Neural progenitor cell (in vitro differentiated cells): ENCODE measurements at regions not wholly inside any gene's neighbourhood (a gene's known extent, or its start where the extent isn't known, plus 50 kb on each side); places are given as distances from the start of the nearest gene placed in this dataset.

Experiments used
- DNase-seq: peaks from one replicate; pipeline ENCODE4 v3.0.0-alpha.2; 2016; ENCODE audit warnings: low spot score
- H2AFZ ChIP-seq: fragments of 200-600 bp; sonication (generic); replicated peaks from 2 replicates; pipeline ENCODE4 v1.6.1; 2016; ENCODE audit warnings: antibody characterized with exemption
- H3F3A ChIP-seq: fragments of 200-600 bp; sonication (generic); 2 replicates; pipeline ENCODE4 v1.6.1; 2016; ENCODE audit warnings: antibody characterized with exemption, low read depth
- H3K27ac ChIP-seq: fragments of 200-600 bp; sonication (generic); 2 replicates; pipeline ENCODE4 v1.5.1; 2016; ENCODE audit warnings: mild to moderate bottlenecking
- H3K27me3 ChIP-seq: fragments of 200-600 bp; sonication (generic); 2 replicates; pipeline ENCODE4 v1.6.1; 2016; ENCODE audit warnings: mild to moderate bottlenecking, moderate library complexity
- H3K36me3 ChIP-seq: fragments of 200-600 bp; sonication (generic); 2 replicates; pipeline ENCODE4 v1.5.1; 2016
- H3K4me1 ChIP-seq: fragments of 200-600 bp; sonication (generic); 2 replicates; pipeline ENCODE4 v1.6.1; 2016; ENCODE audit warnings: mixed run types
- H3K4me2 ChIP-seq: fragments of 200-600 bp; sonication (generic); 2 replicates; pipeline ENCODE4 v1.6.1; 2016
- H3K4me3 ChIP-seq: fragments of 200-600 bp; sonication (generic); 2 replicates; pipeline ENCODE4 v1.5.1; 2016
- H3K79me2 ChIP-seq: fragments of 200-600 bp; sonication (generic); 2 replicates; pipeline ENCODE4 v1.6.1; 2016; ENCODE audit warnings: low read depth
- H3K9ac ChIP-seq: fragments of 200-600 bp; sonication (generic); 2 replicates; pipeline ENCODE4 v1.6.1; 2016
- H3K9me3 ChIP-seq: fragments of 200-600 bp; sonication (generic); 2 replicates; pipeline ENCODE4 v1.5.1; 2016; ENCODE audit warnings: low read depth
- H4K20me1 ChIP-seq: fragments of 200-600 bp; sonication (generic); 2 replicates; pipeline ENCODE4 v1.6.1; 2016; ENCODE audit warnings: low read depth
- H3K27ac Mint-ChIP-seq: 3 replicates; pipeline ENCODE4 v1.8.0; 2021; ENCODE audit warnings: mixed read lengths
- H3K27me3 Mint-ChIP-seq: 2 replicates; pipeline ENCODE4 v1.8.0; 2022; ENCODE audit warnings: low read depth, mild to moderate bottlenecking, inconsistent platforms, moderate library complexity, mixed read lengths; ENCODE audit not compliant: insufficient read depth
- H3K36me3 Mint-ChIP-seq: 3 replicates; pipeline ENCODE4 v1.8.0; 2021; ENCODE audit warnings: mixed read lengths
- H3K4me1 Mint-ChIP-seq: 3 replicates; pipeline ENCODE4 v1.8.0; 2021; ENCODE audit warnings: mixed read lengths
- H3K4me3 Mint-ChIP-seq: 3 replicates; pipeline ENCODE4 v1.8.0; 2021; ENCODE audit warnings: mild to moderate bottlenecking, moderate library complexity, mixed read lengths
- H3K9me3 Mint-ChIP-seq: 3 replicates; pipeline ENCODE4 v1.8.0; 2020; ENCODE audit warnings: mixed read lengths
- EZH2 ChIP-seq: fragments of 200-600 bp; sonication (generic); IDR thresholded peaks from 2 replicates; pipeline ENCODE4 v1.6.1; 2017; ENCODE audit warnings: antibody characterized with exemption, mild to moderate bottlenecking, moderate library complexity
- EZH2phosphoT487 ChIP-seq: fragments of 200-600 bp; sonication (generic); IDR thresholded peaks from 2 replicates; pipeline ENCODE4 v1.6.1; 2017; ENCODE audit warnings: antibody characterized with exemption
- TF ChIP-seq, protein P1 (sequence below): fragments of 200-600 bp; sonication (generic); IDR thresholded peaks from 2 replicates; pipeline ENCODE4 v1.5.1; 2017; ENCODE audit warnings: antibody characterized with exemption, mild to moderate bottlenecking

DNA sequence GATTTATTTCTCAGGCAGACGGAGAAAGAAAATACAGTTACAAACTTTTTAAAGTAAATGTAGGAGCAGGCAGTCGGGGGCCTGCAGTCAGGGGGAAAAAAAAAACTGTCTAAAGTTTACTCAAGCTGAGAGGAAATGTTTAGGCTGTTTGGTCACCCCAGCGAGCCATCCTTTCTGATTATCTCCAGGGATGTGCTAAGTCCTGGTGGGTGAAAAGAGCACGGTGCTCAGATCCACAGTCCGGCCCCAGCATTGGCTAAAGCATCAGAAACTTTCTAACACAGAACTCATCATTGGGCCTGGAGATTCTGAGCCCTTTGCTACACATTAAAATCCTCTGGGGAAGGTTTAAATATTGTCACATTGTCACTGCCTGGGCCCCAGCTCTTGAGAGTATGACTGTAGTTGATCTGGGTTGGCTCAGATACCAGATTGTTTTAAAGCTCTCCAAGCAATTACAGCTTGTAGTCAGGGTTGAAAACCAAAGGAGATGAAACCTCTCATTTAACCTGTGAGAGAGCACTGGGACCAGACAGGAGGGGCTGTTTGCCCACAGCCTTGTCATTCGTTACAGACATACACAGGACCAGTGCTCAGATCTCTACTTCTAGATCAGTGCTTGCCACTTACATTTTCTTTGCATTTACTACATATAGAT lies 131.1 kb upstream of the HTR2A start:
- no peaks in the 10 kb centered on the region for H3K27me3 Mint-ChIP-seq
- peaks cover 7% of the 10 kb centered on the region for H3K4me1 Mint-ChIP-seq
- Histone ChIP-seq H3K36me3 (no peaks in the 10 kb centered on the region), H3K4me1 (peaks cover 18% of the 10 kb centered on the region), H3K79me2 (no peaks in the 10 kb centered on the region), H3K27ac (no peak overlapping the region), H3K4me3 (no peak overlapping the region), H3K9me3 (no peaks in the 10 kb centered on the region), H3K27me3 (no peaks in the 10 kb centered on the region), H2AFZ (peak overlapping the region; percentile 48), H3K4me2 (no peak overlapping the region), H3K9ac (no peak overlapping the region), H3F3A (no peaks in the 10 kb centered on the region), H4K20me1 (no peaks in the 10 kb centered on the region)
- peak; percentile 7 for DNase-seq
- TF ChIP-seq, protein P1, sequence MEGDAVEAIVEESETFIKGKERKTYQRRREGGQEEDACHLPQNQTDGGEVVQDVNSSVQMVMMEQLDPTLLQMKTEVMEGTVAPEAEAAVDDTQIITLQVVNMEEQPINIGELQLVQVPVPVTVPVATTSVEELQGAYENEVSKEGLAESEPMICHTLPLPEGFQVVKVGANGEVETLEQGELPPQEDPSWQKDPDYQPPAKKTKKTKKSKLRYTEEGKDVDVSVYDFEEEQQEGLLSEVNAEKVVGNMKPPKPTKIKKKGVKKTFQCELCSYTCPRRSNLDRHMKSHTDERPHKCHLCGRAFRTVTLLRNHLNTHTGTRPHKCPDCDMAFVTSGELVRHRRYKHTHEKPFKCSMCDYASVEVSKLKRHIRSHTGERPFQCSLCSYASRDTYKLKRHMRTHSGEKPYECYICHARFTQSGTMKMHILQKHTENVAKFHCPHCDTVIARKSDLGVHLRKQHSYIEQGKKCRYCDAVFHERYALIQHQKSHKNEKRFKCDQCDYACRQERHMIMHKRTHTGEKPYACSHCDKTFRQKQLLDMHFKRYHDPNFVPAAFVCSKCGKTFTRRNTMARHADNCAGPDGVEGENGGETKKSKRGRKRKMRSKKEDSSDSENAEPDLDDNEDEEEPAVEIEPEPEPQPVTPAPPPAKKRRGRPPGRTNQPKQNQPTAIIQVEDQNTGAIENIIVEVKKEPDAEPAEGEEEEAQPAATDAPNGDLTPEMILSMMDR: no peak
- TF ChIP-seq EZH2 (no peak), EZH2phosphoT487 (no peak)
- no peak overlapping the region for H3K4me3 Mint-ChIP-seq
- no peaks in the 10 kb centered on the region for H3K9me3 Mint-ChIP-seq
- no peaks in the 10 kb centered on the region for H3K36me3 Mint-ChIP-seq
- no peak overlapping the region for H3K27ac Mint-ChIP-seq

DNA sequence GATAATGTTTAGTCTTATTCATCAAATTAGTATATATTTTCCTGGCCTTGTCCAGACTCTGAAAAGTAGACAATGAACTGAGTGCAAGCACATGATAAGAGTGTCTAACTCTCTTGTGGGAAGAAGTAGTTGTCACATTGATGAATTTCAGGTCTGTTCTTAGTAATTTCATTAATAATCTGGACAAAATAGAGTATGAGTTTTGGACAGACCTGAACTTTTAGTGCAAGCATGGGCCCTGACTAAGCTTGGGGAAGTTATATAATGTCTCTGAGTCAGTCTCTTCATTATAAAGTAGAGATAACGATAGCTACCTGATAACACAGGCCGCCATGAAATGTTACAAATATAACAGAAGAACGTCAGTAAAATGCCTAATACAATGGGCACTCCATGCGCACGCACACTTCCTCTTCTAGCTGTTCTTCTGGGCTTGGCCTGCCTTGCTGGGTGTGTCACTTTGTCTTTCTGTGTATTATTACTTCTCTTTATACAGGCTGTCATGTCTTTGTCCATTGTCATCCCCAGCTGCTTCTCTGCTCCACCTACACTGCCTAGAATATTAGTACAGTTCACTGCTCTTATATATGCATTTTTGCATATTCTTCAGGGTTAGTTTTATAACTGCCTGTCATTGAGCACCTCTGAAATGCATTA lies 129.1 kb upstream of the HTR2A start:
- no peak overlapping the region for H2AFZ ChIP-seq
- no peak overlapping the region for H3K27ac Mint-ChIP-seq
- H3K27ac ChIP-seq: no peak overlapping the region
- no peaks in the 10 kb centered on the region for H3K36me3 Mint-ChIP-seq
- no peaks in the 10 kb centered on the region for H3K27me3 ChIP-seq
- H3K9me3 Mint-ChIP-seq: no peaks in the 10 kb centered on the region
- no peak overlapping the region for H3K4me3 ChIP-seq
- TF ChIP-seq EZH2phosphoT487 (no peak), EZH2 (no peak)
- TF ChIP-seq, protein P1: no peak
- H4K20me1 ChIP-seq: no peaks in the 10 kb centered on the region
- no peaks in the 10 kb centered on the region for H3K9me3 ChIP-seq
- H3K36me3 ChIP-seq: no peaks in the 10 kb centered on the region
- H3K79me2 ChIP-seq: no peaks in the 10 kb centered on the region
- H3K4me2 ChIP-seq: no peak overlapping the region
- H3K4me1 ChIP-seq: peaks cover 18% of the 10 kb centered on the region
- peaks cover 7% of the 10 kb centered on the region for H3K4me1 Mint-ChIP-seq
- DNase-seq: no peak
- no peak overlapping the region for H3K9ac ChIP-seq
- no peak overlapping the region for H3K4me3 Mint-ChIP-seq
- no peaks in the 10 kb centered on the region for H3F3A ChIP-seq
- no peaks in the 10 kb centered on the region for H3K27me3 Mint-ChIP-seq

DNA sequence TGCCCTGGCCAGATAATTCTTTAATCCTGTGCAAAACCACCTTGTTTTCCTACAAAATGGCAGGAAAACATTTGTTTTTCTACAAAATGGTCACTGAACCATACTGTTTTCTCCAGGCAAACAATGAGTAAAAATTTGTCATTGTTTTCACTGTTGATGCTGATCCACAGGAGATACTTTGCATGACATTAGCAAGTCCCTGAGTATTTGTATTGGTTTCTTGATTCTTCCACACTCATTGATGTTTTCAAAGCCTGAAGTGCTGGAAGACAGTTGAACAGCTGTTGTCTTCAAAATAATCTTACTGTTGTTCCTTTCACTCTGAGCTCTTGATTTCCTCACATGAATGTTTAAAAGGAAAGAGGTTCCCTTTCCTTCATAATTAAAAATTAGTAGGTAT lies 123.1 kb upstream of the HTR2A start:
- Histone ChIP-seq H3K4me2 (no peak overlapping the region), H3K9me3 (no peaks in the 10 kb centered on the region), H3K79me2 (no peaks in the 10 kb centered on the region), H3F3A (peaks cover 10% of the 10 kb centered on the region), H3K4me1 (peaks cover 3% of the 10 kb centered on the region), H3K4me3 (no peak overlapping the region), H4K20me1 (no peaks in the 10 kb centered on the region), H3K36me3 (no peaks in the 10 kb centered on the region), H3K9ac (no peak overlapping the region), H3K27me3 (no peaks in the 10 kb centered on the region), H2AFZ (no peak overlapping the region), H3K27ac (peak overlapping the region; percentile 50)
- DNase-seq: peak; percentile 4
- Mint-ChIP-seq H3K4me3 (no peak overlapping the region), H3K27me3 (no peaks in the 10 kb centered on the region), H3K27ac (no peak overlapping the region), H3K9me3 (no peaks in the 10 kb centered on the region), H3K36me3 (no peaks in the 10 kb centered on the region), H3K4me1 (no peaks in the 10 kb centered on the region)
- TF ChIP-seq EZH2: no peak
- TF ChIP-seq, protein P1: no peak
- no peak for TF ChIP-seq EZH2phosphoT487
